Duodenal mucosa (tissue), 2 donors: ENCODE measurements at regions not wholly inside any gene's neighbourhood (a gene's known extent, or its start where the extent isn't known, plus 50 kb on each side); places are given as distances from the start of the nearest gene placed in this dataset.

ENCODE experiments used
- H3K27ac ChIP-seq: one replicate; pipeline ENCODE4 v1.7.0; 2013; ENCODE audit warnings: low read depth, low read length
- H3K27me3 ChIP-seq, 2 donors: one replicate each; pipeline ENCODE4 v1.7.0; 2013; ENCODE audit warnings: low read length in 2 of 2, control low read depth in 1 of 2; ENCODE audit not compliant: insufficient read depth in 2 of 2, control insufficient read depth in 1 of 2
- H3K36me3 ChIP-seq, 2 donors: one replicate each; pipeline ENCODE4 v1.7.0; 2013; ENCODE audit warnings: low read length in 2 of 2, control low read depth in 1 of 2; ENCODE audit not compliant: insufficient read depth in 2 of 2, control insufficient read depth in 1 of 2
- H3K4me1 ChIP-seq, 2 donors: one replicate each; pipeline ENCODE4 v1.7.0; 2013; ENCODE audit warnings: low read length in 2 of 2, control low read depth in 1 of 2; ENCODE audit not compliant: insufficient read depth in 2 of 2, control insufficient read depth in 1 of 2
- H3K4me3 ChIP-seq, 2 donors: one replicate each; pipeline ENCODE4 v1.7.0; 2013; ENCODE audit warnings: low read length in 2 of 2, low read depth in 1 of 2
- H3K9ac ChIP-seq, 2 donors: one replicate each; pipeline ENCODE4 v1.7.0; 2013; ENCODE audit warnings: low read length in 2 of 2, low read depth in 1 of 2
- H3K9me3 ChIP-seq, 2 donors: one replicate each; pipeline ENCODE4 v1.7.0; 2013; ENCODE audit warnings: low read length in 2 of 2, control low read depth in 1 of 2; ENCODE audit not compliant: control insufficient read depth in 1 of 2

- H3K9ac ChIP-seq: no peak overlapping the region
- H3K27ac ChIP-seq: no peak overlapping the region
- no peaks in the 10 kb centered on the region for H3K4me1 ChIP-seq
- no peaks in the 10 kb centered on the region for H3K9me3 ChIP-seq
- H3K36me3 ChIP-seq: no peaks in the 10 kb centered on the region
- H3K27me3 ChIP-seq: no peaks in the 10 kb centered on the region
- H3K4me3 ChIP-seq: no peak overlapping the region
These were observed 154.6 kb upstream of the SESN3 start for GRCh38 chr11:95385577-95385976.

- Histone ChIP-seq H3K9ac (no peak overlapping the region), H3K4me1 (no peaks in the 10 kb centered on the region), H3K4me3 (no peak overlapping the region)
These were observed 148.5 kb upstream of the SESN3 start for GRCh38 chr11:95379479-95379878.

GRCh38 chr11:95378789-95379188, 147.8 kb upstream of the SESN3 start:
- Histone ChIP-seq H3K36me3 (no peaks in the 10 kb centered on the region), H3K4me3 (no peak overlapping the region), H3K4me1 (no peaks in the 10 kb centered on the region), H3K9me3 (no peaks in the 10 kb centered on the region), H3K27me3 (no peaks in the 10 kb centered on the region), H3K27ac (no peak overlapping the region), H3K9ac (no peak overlapping the region)

More at GRCh38 chr11:95379479-95379878, 148.5 kb upstream of the SESN3 start:
- Histone ChIP-seq H3K27me3 (no peaks in the 10 kb centered on the region), H3K9me3 (no peaks in the 10 kb centered on the region), H3K27ac (no peak overlapping the region), H3K36me3 (no peaks in the 10 kb centered on the region)

- H3K27ac ChIP-seq: no peak overlapping the region
- H3K4me3 ChIP-seq: no peak overlapping the region
- no peak overlapping the region for H3K9ac ChIP-seq
These were observed 147.1 kb upstream of the SESN3 start for GRCh38 chr11:95378111-95378510.

GRCh38 chr11:95375886-95376285, 144.9 kb upstream of the SESN3 start:
- Histone ChIP-seq H3K4me1 (no peaks in the 10 kb centered on the region), H3K4me3 (no peak overlapping the region), H3K9me3 (no peaks in the 10 kb centered on the region), H3K27me3 (no peaks in the 10 kb centered on the region), H3K9ac (no peak overlapping the region), H3K27ac (no peak overlapping the region), H3K36me3 (no peaks in the 10 kb centered on the region)

More at GRCh38 chr11:95378111-95378510, 147.1 kb upstream of the SESN3 start:
- Histone ChIP-seq H3K4me1 (no peaks in the 10 kb centered on the region), H3K9me3 (no peaks in the 10 kb centered on the region), H3K27me3 (no peaks in the 10 kb centered on the region), H3K36me3 (no peaks in the 10 kb centered on the region)

- no peaks in the 10 kb centered on the region for H3K27me3 ChIP-seq
- no peaks in the 10 kb centered on the region for H3K4me1 ChIP-seq
- H3K9me3 ChIP-seq: no peaks in the 10 kb centered on the region
- no peak overlapping the region for H3K4me3 ChIP-seq
- H3K36me3 ChIP-seq: no peaks in the 10 kb centered on the region
- no peak overlapping the region for H3K9ac ChIP-seq
- no peak overlapping the region for H3K27ac ChIP-seq
These were observed 144.4 kb upstream of the SESN3 start for GRCh38 chr11:95375451-95375850.

- no peaks in the 10 kb centered on the region for H3K4me1 ChIP-seq
- H3K9me3 ChIP-seq: no peaks in the 10 kb centered on the region
- no peak overlapping the region for H3K27ac ChIP-seq
- H3K4me3 ChIP-seq: no peak overlapping the region
- no peak overlapping the region for H3K9ac ChIP-seq
- no peaks in the 10 kb centered on the region for H3K27me3 ChIP-seq
- H3K36me3 ChIP-seq: no peaks in the 10 kb centered on the region
These were observed 143.1 kb upstream of the SESN3 start for GRCh38 chr11:95374105-95374504.

- Histone ChIP-seq H3K9me3 (no peaks in the 10 kb centered on the region), H3K27ac (no peak overlapping the region), H3K4me1 (no peaks in the 10 kb centered on the region), H3K4me3 (no peak overlapping the region), H3K27me3 (no peaks in the 10 kb centered on the region), H3K9ac (no peak overlapping the region), H3K36me3 (no peaks in the 10 kb centered on the region)
These were observed 142.2 kb upstream of the SESN3 start for GRCh38 chr11:95373241-95373640.

- Histone ChIP-seq H3K27me3 (no peaks in the 10 kb centered on the region), H3K4me3 (no peak overlapping the region), H3K4me1 (no peaks in the 10 kb centered on the region), H3K27ac (no peak overlapping the region), H3K36me3 (no peaks in the 10 kb centered on the region), H3K9me3 (no peaks in the 10 kb centered on the region), H3K9ac (no peak overlapping the region)
These were observed 141.2 kb upstream of the SESN3 start for GRCh38 chr11:95372097-95372656.

GRCh38 chr11:95371153-95371552, 140.2 kb upstream of the SESN3 start:
- Histone ChIP-seq H3K36me3 (no peaks in the 10 kb centered on the region), H3K27me3 (no peaks in the 10 kb centered on the region), H3K4me1 (no peaks in the 10 kb centered on the region), H3K4me3 (no peak overlapping the region), H3K9me3 (no peaks in the 10 kb centered on the region), H3K27ac (no peak overlapping the region), H3K9ac (no peak overlapping the region)

GRCh38 chr11:95367726-95368125, 136.7 kb upstream of the SESN3 start:
- Histone ChIP-seq H3K27ac (no peak overlapping the region), H3K9me3 (no peaks in the 10 kb centered on the region), H3K36me3 (no peaks in the 10 kb centered on the region), H3K27me3 (no peaks in the 10 kb centered on the region), H3K4me1 (peaks cover 0 to 9% of the 10 kb centered on the region in 2 donors), H3K4me3 (no peak overlapping the region), H3K9ac (no peak overlapping the region)
